GM12892 (cell line): ENCODE measurements at regions not wholly inside any gene's neighbourhood (a gene's known extent, or its start where the extent isn't known, plus 50 kb on each side); places are given as distances from the start of the nearest gene placed in this dataset.

Source experiments
- POLR2A ChIP-seq: IDR thresholded peaks from 2 replicates; pipeline ENCODE4 v1.6.1; 2011; ENCODE audit warnings: low read depth, low read length, control low read depth
- TAF1 ChIP-seq: IDR thresholded peaks from 2 replicates; pipeline ENCODE4 v1.6.1; 2011; ENCODE audit warnings: low read depth, mild to moderate bottlenecking, control low read depth, low read length, borderline replicate concordance

DNA sequence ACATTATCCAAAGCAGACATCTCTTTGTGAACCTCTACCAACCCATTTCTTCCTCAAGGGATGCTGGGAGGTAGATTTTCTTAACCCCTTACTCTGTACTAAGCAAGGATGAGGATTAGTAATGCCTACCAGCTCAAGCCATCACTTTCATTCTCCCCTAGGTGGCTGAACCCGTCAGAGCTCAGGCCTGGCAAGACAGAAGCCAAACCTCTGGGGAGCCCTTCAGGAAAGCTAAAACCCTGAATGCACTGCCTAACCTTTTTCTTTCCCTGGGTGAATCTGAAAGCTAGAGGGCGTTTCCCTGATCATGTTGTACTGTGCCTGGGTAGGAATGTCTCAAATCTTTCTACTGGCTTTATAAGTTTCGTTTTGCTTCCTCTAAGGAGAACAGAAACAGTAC is 617.3 kb downstream of the RPL10L start:
- TF ChIP-seq POLR2A (no peak), TAF1 (no peak)
